Hematopoietic multipotent progenitor cell treated with erythropoietin and hydrocortisone succinate and interleukin-3 and kit ligand, for 15 days (in vitro differentiated cells): ENCODE measurements at regions not wholly inside any gene's neighbourhood (a gene's known extent, or its start where the extent isn't known, plus 50 kb on each side); places are given as distances from the start of the nearest gene placed in this dataset.

ENCODE experiments used
- DNase-seq: peaks from one replicate; pipeline ENCODE4 v3.0.0-alpha.2; 2015; ENCODE audit warnings: low spot score

- no peak for DNase-seq
These were observed 702.7 kb downstream of the MED13L start for GRCh38 chr12:115574826-115575225.

- no peak for DNase-seq
These were observed 705.1 kb downstream of the MED13L start for GRCh38 chr12:115572440-115572839.

GRCh38 chr12:115571446-115571845 is 706.0 kb downstream of the MED13L start:
- DNase-seq: no peak

GRCh38 chr12:115571027-115571426 is 706.5 kb downstream of the MED13L start:
- DNase-seq: no peak

GRCh38 chr12:115570069-115570777 is 707.3 kb downstream of the MED13L start:
- no peak for DNase-seq

GRCh38 chr12:115569345-115570068 is 708.0 kb downstream of the MED13L start:
- no peak for DNase-seq

GRCh38 chr12:115558281-115558680 is 719.2 kb downstream of the MED13L start:
- DNase-seq: no peak

GRCh38 chr12:115553622-115554021 is 723.9 kb downstream of the MED13L start:
- no peak for DNase-seq

- DNase-seq: no peak
These were observed 734.2 kb downstream of the MED13L start for GRCh38 chr12:115543269-115543668.

GRCh38 chr12:115542656-115543055 is 734.8 kb downstream of the MED13L start:
- no peak for DNase-seq

- DNase-seq: no peak
These were observed 735.5 kb downstream of the MED13L start for GRCh38 chr12:115541891-115542421.

GRCh38 chr12:115528466-115528865 is 749.0 kb downstream of the MED13L start:
- DNase-seq: no peak

GRCh38 chr12:115521771-115522409 is 755.6 kb downstream of the MED13L start:
- DNase-seq: no peak

- DNase-seq: no peak
These were observed 757.6 kb downstream of the MED13L start for GRCh38 chr12:115519887-115520286.

GRCh38 chr12:115519359-115519758 is 758.1 kb downstream of the MED13L start:
- no peak for DNase-seq

- no peak for DNase-seq
These were observed 759.6 kb downstream of the MED13L start for GRCh38 chr12:115517913-115518312.

- no peak for DNase-seq
These were observed 765.3 kb downstream of the MED13L start for GRCh38 chr12:115511986-115512711.

- no peak for DNase-seq
These were observed 766.2 kb downstream of the MED13L start for GRCh38 chr12:115511305-115511704.

- no peak for DNase-seq
These were observed 768.5 kb downstream of the MED13L start for GRCh38 chr12:115508990-115509389.

GRCh38 chr12:115507951-115508722 is 769.4 kb downstream of the MED13L start:
- DNase-seq: no peak

GRCh38 chr12:115507560-115507889 is 770.0 kb downstream of the MED13L start:
- no peak for DNase-seq
